COR-L47 (cell line): ENCODE measurements at regions not wholly inside any gene's neighbourhood (a gene's known extent, or its start where the extent isn't known, plus 50 kb on each side); places are given as distances from the start of the nearest gene placed in this dataset.

Source experiments
- DNase-seq: peaks from one replicate; lab custom pipeline; 2025; lab: John Stamatoyannopoulos, UW

DNA sequence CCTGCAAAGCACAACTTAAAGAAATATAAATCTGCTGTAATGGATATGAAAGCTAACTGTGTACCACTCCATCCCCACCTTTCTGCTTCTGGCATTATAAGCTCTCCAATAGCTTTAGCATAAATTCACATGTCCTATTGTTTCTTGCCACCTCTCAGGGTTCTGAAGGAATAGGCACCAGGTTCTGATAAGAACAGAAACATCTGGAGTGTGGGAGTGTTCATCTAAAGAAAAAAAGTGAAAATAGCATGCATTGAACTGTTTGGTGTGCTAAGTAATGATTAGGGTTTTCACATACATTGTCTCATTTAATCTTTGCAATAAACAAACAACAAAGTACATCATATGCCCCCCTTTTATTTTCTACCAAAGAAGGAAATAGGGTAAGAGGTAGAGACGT, 72.3 kb downstream of the FAM76B start:
- no peak for DNase-seq

DNA sequence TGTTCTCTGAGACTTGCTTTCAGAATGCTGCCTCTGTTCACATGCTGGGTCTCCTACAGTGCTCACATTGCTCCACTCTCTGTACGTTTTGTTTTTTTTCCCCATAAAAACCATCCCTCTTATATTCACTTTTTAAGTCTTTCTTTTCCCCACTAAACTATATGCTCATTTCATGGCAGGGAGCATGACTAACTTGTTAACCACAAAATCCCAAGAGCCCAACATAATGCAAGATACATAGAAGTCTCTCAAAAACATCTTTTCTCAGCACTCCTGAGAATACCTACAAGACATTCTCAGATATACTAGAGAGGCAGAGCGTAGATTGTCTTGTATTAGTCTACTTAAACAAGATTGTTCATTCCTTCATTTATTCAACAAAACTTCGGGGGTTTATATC, 73.3 kb downstream of the FAM76B start:
- DNase-seq: no peak

GRCh38 chr11:95715777-95716241, 73.8 kb downstream of the FAM76B start:
- DNase-seq: no peak

DNA sequence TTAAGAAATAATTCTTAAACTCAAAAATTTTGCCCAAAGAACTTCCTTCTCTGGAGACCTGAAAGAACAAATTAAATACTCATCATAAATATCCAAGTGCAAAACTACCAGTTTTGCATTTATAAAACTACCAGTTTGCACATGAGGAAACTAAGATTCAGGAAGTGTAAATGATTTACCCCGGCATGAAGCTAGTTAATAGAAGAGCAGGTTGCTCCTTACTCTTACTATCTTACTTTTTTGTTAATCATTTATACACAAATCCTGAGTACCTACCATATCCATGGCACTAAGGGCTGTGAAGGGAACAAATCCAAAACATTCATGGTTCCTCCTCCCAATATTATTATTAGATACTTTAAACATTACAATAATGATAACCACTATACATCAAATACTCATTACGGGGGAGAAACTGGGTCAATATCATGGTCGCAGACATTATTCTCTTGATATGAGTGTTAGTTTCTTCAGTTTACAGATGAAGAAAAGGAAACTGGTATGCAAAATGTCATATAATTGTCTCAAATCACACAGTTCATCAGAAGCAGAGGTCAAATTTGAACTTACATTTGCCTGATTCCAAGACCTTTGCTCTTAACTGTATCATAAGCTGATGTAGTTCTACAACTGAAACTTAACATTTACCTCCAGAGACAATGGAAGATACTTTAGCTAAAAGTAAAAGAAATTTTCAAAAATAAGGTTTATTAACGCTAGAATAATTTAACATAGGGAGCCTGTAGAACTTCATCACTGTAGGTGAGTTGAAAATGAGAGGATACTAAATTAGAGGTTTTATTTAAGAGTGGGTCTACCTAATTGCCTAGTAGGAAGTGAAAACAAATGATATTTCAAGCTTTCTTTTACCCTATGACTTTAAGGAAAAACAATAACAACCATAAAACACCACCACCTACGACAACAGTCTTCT, 74.5 kb downstream of the FAM76B start:
- DNase-seq: no peak

GRCh38 chr11:95713428-95713827, 76.2 kb downstream of the FAM76B start:
- no peak for DNase-seq

GRCh38 chr11:95711945-95712221, 77.7 kb downstream of the FAM76B start:
- no peak for DNase-seq

- DNase-seq: no peak
Observed at GRCh38 chr11:95711162-95711944, 78.2 kb downstream of the FAM76B start.

DNA sequence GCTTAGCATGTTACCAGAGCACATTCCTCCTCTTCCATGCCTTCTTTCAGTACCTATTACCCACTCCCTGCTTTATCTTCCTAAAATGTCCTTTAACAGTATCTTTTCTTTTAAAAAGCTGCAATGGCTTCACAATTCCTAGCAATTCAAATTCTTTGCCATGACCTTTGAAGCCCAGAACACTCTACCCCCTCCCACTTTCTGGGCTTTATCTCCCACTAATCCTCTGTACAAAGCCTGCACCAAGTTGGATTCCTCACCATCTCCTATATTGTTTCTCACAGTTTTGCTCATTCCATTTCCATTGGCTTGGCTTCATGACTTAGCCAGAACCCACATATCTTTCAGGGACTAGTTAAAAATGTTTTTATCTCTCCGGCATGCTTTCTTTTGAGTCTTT, 80.9 kb downstream of the FAM76B start:
- DNase-seq: no peak

- no peak for DNase-seq
Observed at GRCh38 chr11:95706974-95707387, 82.6 kb downstream of the FAM76B start.

DNA sequence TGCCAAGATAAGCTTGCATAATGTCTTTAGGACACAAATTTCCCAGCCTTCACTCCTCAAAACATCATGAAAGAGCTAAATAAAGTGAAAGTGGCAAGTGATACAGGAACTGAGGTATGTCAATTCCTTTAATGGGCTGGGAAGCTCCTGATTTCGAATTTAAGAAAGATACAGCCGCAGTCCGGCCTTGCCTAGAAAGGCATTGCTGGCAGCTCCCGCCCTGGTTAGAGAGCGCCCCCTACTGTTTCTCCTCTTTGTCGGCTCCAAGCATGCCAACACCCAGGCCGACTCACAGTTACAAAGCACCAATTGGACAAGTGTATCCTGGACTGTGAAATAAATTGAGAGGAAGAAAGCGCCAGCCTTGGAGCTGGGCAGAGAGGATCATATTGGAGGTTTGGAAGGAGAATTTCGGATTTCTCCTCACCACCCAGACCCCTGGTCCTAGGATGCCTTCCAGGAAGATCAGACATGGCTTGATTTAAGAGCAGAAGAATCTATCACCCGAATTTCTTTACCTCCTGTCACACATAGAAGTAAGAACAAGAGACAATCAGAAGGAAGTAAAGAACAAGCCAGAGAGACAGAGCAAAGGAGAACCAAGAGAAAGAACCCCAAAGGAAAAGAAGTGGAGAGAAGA, 84.0 kb downstream of the FAM76B start:
- peak; percentile 80 for DNase-seq

GRCh38 chr11:95704865-95705264, 84.7 kb downstream of the FAM76B start:
- peak; percentile 9 for DNase-seq

DNA sequence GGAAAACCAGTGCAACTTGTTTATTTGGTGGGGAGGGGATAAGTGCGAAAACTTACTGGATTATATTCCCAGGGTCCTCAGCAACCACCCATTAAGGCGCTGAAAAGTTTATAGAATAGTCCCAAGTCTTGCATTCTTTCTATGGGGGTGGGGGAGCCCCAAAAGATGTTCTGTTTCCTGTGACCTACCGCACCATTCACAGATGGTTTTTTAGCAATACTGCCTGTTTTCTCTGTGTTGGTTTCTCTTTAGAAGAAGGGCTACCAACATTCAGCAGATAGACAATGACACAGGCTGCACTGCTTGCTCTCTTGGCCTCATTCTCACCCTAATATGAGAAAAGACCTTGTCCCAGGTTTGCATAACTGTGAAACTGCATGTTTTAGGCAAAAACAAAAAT, 86.5 kb downstream of the FAM76B start:
- no peak for DNase-seq

DNA sequence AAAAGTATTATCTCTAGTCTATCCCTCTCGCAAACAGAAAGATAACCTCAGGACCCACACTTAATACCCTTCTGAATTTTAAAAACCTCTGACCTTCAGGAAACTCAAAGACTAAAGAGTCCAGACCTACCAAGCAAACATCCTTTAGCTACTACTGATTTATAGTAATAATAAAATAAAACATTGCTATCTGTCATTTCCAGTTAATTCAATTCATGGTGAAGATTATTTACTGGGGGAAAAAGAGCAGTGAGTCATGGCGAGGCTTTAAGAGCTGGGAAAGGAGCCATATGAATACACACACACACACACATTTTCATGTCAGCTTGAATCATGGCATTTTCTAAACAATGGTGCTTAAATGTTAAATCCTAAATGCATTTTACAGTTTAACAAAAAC, 87.1 kb downstream of the FAM76B start:
- DNase-seq: no peak

DNA sequence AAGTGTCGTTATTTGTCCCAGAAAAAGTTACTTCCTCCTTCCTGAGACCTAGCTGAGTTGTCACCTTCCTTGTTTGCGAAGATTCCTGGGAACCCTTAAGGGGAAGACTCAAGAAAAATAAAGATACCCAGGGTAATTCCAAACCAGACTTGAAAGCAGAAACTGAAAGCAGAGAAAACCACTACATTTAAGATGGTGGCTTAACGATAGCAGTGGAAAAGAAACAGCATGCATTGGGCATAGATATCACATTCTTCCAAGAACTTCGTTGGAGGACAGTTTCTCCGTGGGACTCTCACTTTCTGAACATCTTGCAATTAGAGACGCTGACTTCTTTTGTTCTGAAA, 89.1 kb downstream of the FAM76B start:
- DNase-seq: no peak

DNA sequence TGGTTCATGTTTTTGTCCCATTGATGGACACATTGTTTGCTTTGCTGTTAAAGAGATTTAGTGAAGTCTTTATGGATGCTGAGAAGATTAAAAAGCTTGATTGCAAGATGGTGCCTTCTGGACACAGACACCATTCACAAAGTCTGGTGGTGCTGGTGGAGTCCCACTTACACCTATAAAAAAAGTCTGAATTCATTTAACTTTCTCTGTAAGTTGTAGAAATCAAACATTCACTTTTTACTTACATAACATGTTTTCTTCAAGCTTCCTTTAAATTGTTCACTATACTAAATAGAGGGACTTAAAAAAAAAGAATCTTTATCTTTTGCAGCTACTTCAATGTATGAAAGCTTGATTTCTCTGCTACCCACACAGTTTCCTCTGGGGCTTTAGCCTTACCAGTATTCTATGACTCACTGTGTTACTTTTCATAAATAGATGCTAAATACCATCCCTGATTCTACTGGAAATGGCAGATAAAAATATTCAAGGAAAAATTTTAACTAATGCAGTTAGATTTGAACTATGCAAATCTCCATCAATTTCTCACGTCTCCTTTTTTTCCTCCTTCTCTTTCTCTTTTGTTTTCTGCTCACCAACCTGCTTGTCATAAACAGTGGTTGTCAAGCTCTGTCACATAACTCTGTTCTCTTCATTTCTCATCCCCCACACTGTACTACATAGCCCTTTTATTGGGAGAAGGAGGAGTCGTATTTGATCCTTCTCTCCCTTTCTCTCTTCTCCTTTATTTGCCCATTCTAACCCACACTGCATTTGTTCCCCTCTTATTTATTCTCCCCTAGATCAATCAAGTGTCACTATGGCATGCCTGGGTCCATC, 89.7 kb downstream of the FAM76B start:
- no peak for DNase-seq

DNA sequence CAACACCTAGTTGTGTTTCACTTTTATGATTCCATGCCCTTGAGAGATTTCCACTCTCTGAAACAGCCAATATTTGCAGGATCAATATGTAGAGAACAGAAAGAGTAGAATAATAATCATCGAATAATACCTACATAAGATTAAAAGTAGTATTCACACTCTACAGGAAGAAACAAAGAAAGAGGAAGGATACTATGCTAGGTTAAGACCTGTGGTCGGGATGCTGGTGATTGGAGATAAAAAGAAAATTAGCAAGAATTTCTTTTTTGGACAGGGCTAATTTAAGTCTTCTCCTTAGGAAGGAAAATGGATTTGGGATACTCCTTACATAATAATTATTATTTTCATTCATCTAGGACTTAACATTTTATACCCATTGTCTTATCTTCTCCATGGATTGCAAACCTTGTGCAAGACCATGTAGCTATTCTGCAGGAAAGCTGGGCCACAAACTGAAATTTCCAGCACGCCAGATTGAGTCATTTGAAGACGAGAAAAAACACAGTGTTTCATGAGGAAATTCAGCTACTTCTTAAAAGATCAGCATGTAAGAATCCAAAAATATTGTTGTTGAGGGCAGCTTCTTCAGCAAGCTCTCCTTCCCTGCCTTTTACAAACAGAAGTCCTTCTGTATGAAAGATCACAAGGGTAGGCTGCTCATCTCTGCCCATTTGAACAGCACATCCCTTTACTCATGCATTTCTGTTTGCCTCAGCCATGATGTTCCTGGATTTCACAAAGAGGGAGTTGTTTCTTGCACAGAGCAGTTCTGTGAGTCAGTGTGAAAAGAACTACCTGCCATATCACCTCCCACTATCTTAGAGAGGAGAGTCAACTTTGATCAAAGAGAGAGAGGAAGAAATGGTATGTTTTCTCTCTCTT, 90.7 kb downstream of the FAM76B start:
- DNase-seq: no peak

GRCh38 chr11:95697614-95698408, 91.8 kb downstream of the FAM76B start:
- no peak for DNase-seq

DNA sequence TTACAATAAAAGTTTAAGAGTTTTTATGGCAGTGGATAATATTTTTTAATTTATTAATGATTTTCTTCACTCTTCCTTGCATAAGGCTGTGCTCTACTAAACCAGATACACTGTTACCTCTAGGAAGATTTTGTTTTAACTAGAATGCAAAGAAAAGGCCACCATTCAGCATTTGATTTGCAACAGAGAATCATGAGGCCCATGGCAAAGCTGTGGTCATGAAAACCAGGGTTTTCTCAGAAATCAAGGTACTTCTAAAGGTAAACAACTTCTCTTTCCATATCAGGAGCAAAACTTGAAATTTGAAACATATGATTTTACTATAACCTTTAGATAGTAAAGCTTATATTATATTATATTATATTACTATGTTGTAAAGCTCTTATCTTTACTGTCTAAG, 94.4 kb downstream of the FAM76B start:
- no peak for DNase-seq

DNA sequence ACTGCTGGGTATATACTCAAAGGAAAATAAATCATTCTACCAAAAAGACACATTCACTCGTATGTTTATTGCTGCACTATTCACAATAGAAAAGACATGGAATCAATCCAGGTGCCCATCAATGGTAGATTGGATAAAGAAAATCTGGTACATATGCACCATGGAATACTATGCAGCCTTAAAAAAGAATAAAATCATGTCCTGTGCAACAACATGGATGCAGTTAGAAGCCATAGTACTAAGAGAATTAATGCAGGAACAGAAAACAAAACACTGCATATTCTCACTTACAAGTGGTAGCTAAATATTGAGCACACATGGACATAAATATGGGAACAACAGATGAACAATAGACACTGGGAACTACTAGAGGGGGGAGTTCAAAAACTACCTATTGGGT, 96.3 kb downstream of the FAM76B start:
- no peak for DNase-seq
